ENCODE measurements at regions not wholly inside any gene's neighbourhood (a gene's known extent, or its start where the extent isn't known, plus 50 kb on each side); places are given as distances from the start of the nearest gene placed in this dataset.

DNA sequence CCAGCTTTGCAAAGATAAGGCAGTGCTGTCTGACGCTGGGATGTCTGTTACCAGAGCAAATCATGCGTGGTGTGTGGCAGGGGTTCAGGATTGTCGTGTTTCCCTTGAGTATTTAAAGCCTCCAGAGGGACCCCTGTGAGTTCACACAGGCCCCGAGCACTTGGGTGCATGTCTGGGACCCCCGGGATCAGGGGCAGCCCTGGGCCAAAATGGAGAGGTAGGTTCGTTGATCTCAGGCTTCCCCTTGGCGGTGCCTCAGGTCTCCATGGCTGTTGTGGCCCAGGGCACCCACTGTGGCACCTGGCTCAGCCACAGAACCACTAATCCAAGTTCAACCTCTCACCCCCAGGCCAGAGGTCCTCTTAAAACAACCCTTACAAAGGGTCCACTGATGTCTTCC lies 523.1 kb upstream of the DPP6 start:
- Histone ChIP-seq H3K9me3 (peaks cover 0 to 6% (median 0%) of the 10 kb centered on the region in 11 donors), H3K36me3 (no peaks in the 10 kb centered on the region), H3K27me3 (no peaks in the 10 kb centered on the region), H3K27ac (no peak overlapping the region), H3K4me1 (peaks cover 0 to 4% (median 0%) of the 10 kb centered on the region in 9 donors), H3K4me3 (no peak overlapping the region)
- ATAC-seq (no peak), DNase-seq (no peak)
- TF ChIP-seq CTCF (IDR thresholded peaks at IDR 0.05), result no peak
- WGBS, 2 donors, result 59 to 67% methylated on average over 7 of the region's 7 CpGs
- intact Hi-C loops (cut with DNase I), result loop anchor here in 1 of 10 donors (10.0 kb wide), 1 partner anchor 54 kb away; no protein-coding TSS in a partner anchor

DNA sequence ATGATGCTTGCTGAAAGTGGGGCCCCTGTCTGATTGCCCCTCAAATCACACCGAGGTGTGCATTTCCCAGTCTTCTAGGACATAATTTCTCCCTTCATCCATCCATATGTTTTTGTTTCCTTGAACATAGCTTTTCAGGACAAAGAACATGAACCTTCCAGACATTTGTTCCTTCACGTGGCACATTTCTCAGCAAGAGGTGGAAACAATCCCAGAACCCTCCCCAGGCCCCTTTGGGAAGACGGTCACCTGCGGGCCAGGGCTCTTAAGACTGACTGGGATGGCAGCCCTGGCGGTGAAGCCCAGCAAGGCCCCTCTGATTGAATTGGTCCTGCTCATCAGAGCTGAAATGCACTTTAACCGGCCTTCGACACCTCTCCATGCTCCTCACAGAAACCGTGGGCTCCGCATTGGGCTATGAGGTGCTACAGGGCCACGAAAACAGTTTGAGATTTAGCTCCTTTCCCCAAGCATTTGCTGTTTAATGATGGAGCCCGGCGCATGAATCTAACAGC lies 522.5 kb upstream of the DPP6 start:
- DNase-seq, result no peak

DNA sequence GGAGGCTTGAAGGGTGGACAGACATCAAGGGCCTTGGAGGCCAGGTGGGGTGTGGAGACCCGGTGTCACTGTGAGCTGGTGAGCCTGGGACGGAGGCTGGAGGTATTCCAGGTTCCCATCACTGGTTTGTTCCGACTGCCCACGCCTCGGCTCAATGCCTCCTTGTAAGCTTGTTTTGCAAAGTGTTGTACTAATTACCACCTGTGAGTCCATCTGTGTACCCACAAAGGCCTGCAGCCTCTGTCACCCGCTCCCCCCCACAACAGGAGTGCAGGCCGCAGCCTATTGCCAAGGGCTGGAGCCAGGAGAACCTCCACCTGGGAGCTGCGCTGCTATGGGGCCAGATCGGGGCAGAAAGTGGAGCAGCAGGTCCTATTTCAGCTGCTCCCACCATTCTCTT lies 521.8 kb upstream of the DPP6 start:
- no peaks in the 10 kb centered on the region for H3K4me1 ChIP-seq
- 89 to 90% methylated on average over 9 of the region's 9 CpGs for whole genome bisulfite sequencing, 2 donors
- no peak for DNase-seq
- H3K27ac ChIP-seq, result no peak overlapping the region
- H3K27me3 ChIP-seq, result no peaks in the 10 kb centered on the region
- no peak for TF ChIP-seq CTCF (IDR thresholded peaks at IDR 0.05)
- intact Hi-C loops (cut with DNase I), result no loop called here
- no peak overlapping the region for H3K4me3 ChIP-seq
- no peaks in the 10 kb centered on the region for H3K36me3 ChIP-seq
- H3K9me3 ChIP-seq, result peaks cover 0 to 6% (median 0%) of the 10 kb centered on the region in 11 donors
- ATAC-seq, result no peak

More for the DNA sequence above, 522.5 kb upstream of the DPP6 start:
- TF ChIP-seq CTCF (IDR thresholded peaks at IDR 0.05), result no peak
- Histone ChIP-seq H3K27ac (no peak overlapping the region), H3K27me3 (no peaks in the 10 kb centered on the region), H3K9me3 (peaks cover 0 to 6% (median 0%) of the 10 kb centered on the region in 11 donors), H3K36me3 (no peaks in the 10 kb centered on the region), H3K4me3 (no peak overlapping the region), H3K4me1 (peaks cover 0 to 1% (median 0%) of the 10 kb centered on the region in 9 donors)
- WGBS, 2 donors, result 87% methylated on average over 12 of the region's 12 CpGs
- ATAC-seq, result no peak
- intact Hi-C loops (cut with DNase I), result loop anchor here in 1 of 10 donors (10.0 kb wide), 1 partner anchor 55 kb away; no protein-coding TSS in a partner anchor

DNA sequence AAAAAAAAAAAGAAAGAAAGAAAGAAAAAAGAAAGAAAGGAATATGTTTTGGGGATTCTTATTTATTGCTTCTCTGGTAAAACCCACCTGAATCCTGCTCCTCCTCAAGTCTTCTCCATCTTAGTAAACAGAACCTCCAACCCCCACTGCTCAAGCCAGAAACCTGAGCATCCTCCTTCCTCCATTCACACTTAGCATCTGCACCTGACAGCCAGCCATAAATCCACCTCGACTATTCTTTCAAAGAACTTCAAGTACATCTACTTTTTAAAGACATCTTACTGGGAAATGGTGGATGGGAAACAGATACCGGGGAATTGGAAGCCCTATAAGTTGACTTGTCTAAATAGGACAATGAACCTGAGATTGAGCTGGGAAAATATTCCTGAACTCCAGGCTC lies 519.9 kb upstream of the DPP6 start:
- Histone ChIP-seq H3K27me3 (no peaks in the 10 kb centered on the region), H3K4me3 (no peak overlapping the region), H3K36me3 (no peaks in the 10 kb centered on the region), H3K9me3 (peaks cover 0 to 9% (median 0%) of the 10 kb centered on the region in 11 donors), H3K27ac (no peak overlapping the region), H3K4me1 (no peaks in the 10 kb centered on the region)
- ATAC-seq (no peak), DNase-seq (no peak)
- no peak for TF ChIP-seq CTCF (IDR thresholded peaks at IDR 0.05)
- intact Hi-C loops (cut with DNase I), result no loop called here
- WGBS, 2 donors, result 73 to 83% methylated on average over 2 of the region's 2 CpGs

Data from heart right ventricle (tissue), 16 donors.